ENCODE measurements at regions not wholly inside any gene's neighbourhood (a gene's known extent, or its start where the extent isn't known, plus 50 kb on each side); places are given as distances from the start of the nearest gene placed in this dataset.
"Not testable (repeated sequence)": the region's sequence is repeated elsewhere in the genome, so short reads cannot be mapped to it uniquely, and the experiment has no call there.

GRCh38 chrX:122135070-122135469 is 1049.0 kb upstream of the GRIA3 start:
- intact Hi-C loops (cut with micrococcal nuclease): no loop called here
- ChIA-PET POLR2A (no interaction called here), CTCF (no interaction called here)
- H3K9me3 Mint-ChIP-seq (ENCODE audit: unreplicated experiment): no peaks in the 10 kb centered on the region
- no peaks in the 10 kb centered on the region for H3K36me3 Mint-ChIP-seq (ENCODE audit: insufficient read depth, unreplicated experiment)
- no peaks in the 10 kb centered on the region for H3K4me1 Mint-ChIP-seq (ENCODE audit: insufficient read depth, unreplicated experiment)
- no peak overlapping the region for H3K4me3 Mint-ChIP-seq (ENCODE audit: unreplicated experiment)
- no peak for TF ChIP-seq CTCF (IDR thresholded peaks at IDR 0.05; ENCODE audit: unreplicated experiment)
- H3K27me3 Mint-ChIP-seq (ENCODE audit: insufficient read depth, unreplicated experiment): no peaks in the 10 kb centered on the region
- no peak for DNase-seq (ENCODE audit: unreplicated experiment)
- no peak overlapping the region for H3K27ac Mint-ChIP-seq (ENCODE audit: low read depth, unreplicated experiment)
- BruUV-seq (replicated peaks): no TSS peak

DNA sequence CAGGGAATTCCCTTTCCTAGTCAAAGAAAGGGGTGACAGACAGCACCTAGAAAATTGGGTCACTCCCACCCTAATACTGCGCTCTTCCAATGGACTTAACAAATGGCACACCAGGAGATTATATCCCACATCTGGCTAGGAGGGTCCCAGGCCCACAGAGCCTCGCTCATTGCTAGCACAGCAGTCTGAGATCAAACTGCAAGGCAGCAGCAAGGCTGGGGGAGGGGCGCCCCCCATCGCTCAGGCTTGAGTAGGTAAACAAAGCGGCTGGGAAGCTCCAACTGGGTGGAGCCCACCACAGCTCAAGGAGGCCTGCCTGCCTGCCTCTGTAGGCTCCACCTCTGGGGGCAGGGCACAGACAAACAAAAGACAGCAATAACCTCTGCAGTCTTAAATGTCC is 1043.9 kb upstream of the GRIA3 start:
- POLR2A ChIA-PET; BruUV-seq (replicated peaks); H3K27ac Mint-ChIP-seq (ENCODE audit: low read depth, unreplicated experiment); H3K4me1 Mint-ChIP-seq (ENCODE audit: insufficient read depth, unreplicated experiment); DNase-seq (ENCODE audit: unreplicated experiment); intact Hi-C loops (cut with micrococcal nuclease); H3K4me3 Mint-ChIP-seq (ENCODE audit: unreplicated experiment); H3K27me3 Mint-ChIP-seq (ENCODE audit: insufficient read depth, unreplicated experiment); H3K36me3 Mint-ChIP-seq (ENCODE audit: insufficient read depth, unreplicated experiment); CTCF ChIA-PET: not testable (repeated sequence)
- peaks cover 15% of the 10 kb centered on the region for H3K9me3 Mint-ChIP-seq (ENCODE audit: unreplicated experiment)

DNA sequence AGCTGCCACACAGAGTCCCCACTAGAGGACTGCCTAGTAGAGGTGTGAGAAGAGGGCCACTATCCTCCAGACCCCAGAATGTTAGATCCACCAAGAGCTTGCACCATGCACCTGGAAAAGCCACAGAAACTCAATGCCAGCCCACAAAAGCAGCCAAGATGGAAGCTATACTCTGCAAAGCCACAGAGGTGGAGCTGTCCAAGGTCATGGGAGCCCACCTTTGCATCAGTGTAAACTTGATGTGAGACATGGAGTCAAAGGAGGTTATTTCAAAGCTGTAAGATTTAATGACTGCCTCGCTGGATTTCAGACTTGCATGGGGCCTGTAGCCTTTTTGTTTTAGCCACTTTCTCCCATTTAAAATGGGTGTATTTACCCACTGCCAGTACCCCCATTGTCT is 1030.1 kb upstream of the GRIA3 start:
- H3K27ac Mint-ChIP-seq (ENCODE audit: low read depth, unreplicated experiment): no peak overlapping the region
- H3K4me3 Mint-ChIP-seq (ENCODE audit: unreplicated experiment): no peak overlapping the region
- intact Hi-C loops (cut with micrococcal nuclease): no loop called here
- H3K27me3 Mint-ChIP-seq (ENCODE audit: insufficient read depth, unreplicated experiment): no peaks in the 10 kb centered on the region
- peaks cover 16% of the 10 kb centered on the region for H3K9me3 Mint-ChIP-seq (ENCODE audit: unreplicated experiment)
- no peak for TF ChIP-seq CTCF (IDR thresholded peaks at IDR 0.05; ENCODE audit: unreplicated experiment)
- POLR2A ChIA-PET: interaction anchor here (0.6 kb wide), 1 partner anchor 291 kb away, joined by 3 read pairs; no protein-coding TSS in a partner anchor
- no peaks in the 10 kb centered on the region for H3K4me1 Mint-ChIP-seq (ENCODE audit: insufficient read depth, unreplicated experiment)
- CTCF ChIA-PET: interaction anchor here (0.5 kb wide), 1 partner anchor 499 kb away, joined by 3 read pairs; no protein-coding TSS in a partner anchor
- DNase-seq (ENCODE audit: unreplicated experiment): no peak
- H3K36me3 Mint-ChIP-seq (ENCODE audit: insufficient read depth, unreplicated experiment): no peaks in the 10 kb centered on the region
- BruUV-seq (replicated peaks): no TSS peak

DNA sequence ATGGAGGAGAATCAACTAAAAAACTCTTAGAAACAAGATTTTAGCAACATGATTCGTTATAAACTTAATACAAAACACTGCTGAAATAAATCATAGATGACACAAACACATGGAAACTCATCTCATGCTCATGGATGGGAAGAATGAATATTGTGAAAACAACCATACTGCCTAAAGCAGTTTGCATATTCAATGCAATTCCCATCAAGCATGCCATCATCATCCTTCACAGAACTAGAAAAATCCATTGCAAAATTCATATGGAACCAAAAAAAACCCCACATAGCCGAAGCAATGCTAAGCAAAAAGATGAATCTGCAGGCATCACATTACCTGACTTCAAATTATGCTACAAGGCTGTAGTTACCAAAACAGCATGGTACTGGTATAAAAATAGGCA is 1015.8 kb upstream of the GRIA3 start:
- intact Hi-C loops (cut with micrococcal nuclease): no loop called here
- ChIA-PET POLR2A (no interaction called here), CTCF (no interaction called here)
- TF ChIP-seq CTCF (IDR thresholded peaks at IDR 0.05; ENCODE audit: unreplicated experiment): no peak
- no TSS peak for BruUV-seq (replicated peaks)
- H3K4me1 Mint-ChIP-seq (ENCODE audit: insufficient read depth, unreplicated experiment): no peaks in the 10 kb centered on the region
- H3K27ac Mint-ChIP-seq (ENCODE audit: low read depth, unreplicated experiment): no peak overlapping the region
- no peaks in the 10 kb centered on the region for H3K36me3 Mint-ChIP-seq (ENCODE audit: insufficient read depth, unreplicated experiment)
- H3K4me3 Mint-ChIP-seq (ENCODE audit: unreplicated experiment): no peak overlapping the region
- no peak for DNase-seq (ENCODE audit: unreplicated experiment)
- peaks cover 16% of the 10 kb centered on the region for H3K9me3 Mint-ChIP-seq (ENCODE audit: unreplicated experiment)
- no peaks in the 10 kb centered on the region for H3K27me3 Mint-ChIP-seq (ENCODE audit: insufficient read depth, unreplicated experiment)

DNA sequence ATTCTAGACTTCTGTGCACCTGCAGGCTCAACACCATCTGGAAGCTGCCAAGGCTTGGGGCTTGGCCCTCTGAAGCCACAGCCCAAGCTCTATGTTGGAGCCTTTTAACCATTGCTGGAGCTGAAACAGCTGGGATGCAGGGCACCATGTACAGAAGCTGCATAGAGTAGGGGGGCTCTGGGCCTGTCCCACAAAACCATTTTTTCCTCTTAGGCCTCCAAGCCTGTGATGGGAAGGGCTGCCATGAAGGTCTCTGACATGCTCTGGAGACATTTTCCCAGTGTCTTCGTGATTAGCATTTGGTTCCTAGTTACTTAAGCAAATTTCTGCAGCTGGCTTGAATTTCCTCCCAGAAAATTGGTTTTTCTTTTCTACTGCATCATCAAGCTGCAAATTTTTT is 999.3 kb upstream of the GRIA3 start:
- DNase-seq (ENCODE audit: unreplicated experiment): no peak
- POLR2A ChIA-PET: no interaction called here
- CTCF ChIA-PET: no interaction called here
- TF ChIP-seq CTCF (IDR thresholded peaks at IDR 0.05; ENCODE audit: unreplicated experiment): no peak
- H3K4me3 Mint-ChIP-seq (ENCODE audit: unreplicated experiment): no peak overlapping the region
- H3K27ac Mint-ChIP-seq (ENCODE audit: low read depth, unreplicated experiment): no peak overlapping the region
- no peaks in the 10 kb centered on the region for H3K36me3 Mint-ChIP-seq (ENCODE audit: insufficient read depth, unreplicated experiment)
- H3K4me1 Mint-ChIP-seq (ENCODE audit: insufficient read depth, unreplicated experiment): no peaks in the 10 kb centered on the region
- H3K27me3 Mint-ChIP-seq (ENCODE audit: insufficient read depth, unreplicated experiment): no peaks in the 10 kb centered on the region
- intact Hi-C loops (cut with micrococcal nuclease): no loop called here
- peaks cover 13% of the 10 kb centered on the region for H3K9me3 Mint-ChIP-seq (ENCODE audit: unreplicated experiment)
- no TSS peak for BruUV-seq (replicated peaks)
